H9 (cell line): ENCODE measurements at regions not wholly inside any gene's neighbourhood (a gene's known extent, or its start where the extent isn't known, plus 50 kb on each side); places are given as distances from the start of the nearest gene placed in this dataset.

Experiments
- DNase-seq: peaks from one replicate; pipeline ENCODE4 v3.0.0-alpha.2; 2017
- H2AFZ ChIP-seq: one replicate; pipeline ENCODE4 v1.6.1; 2013; ENCODE audit warnings: mild to moderate bottlenecking, low read length, control low read depth, moderate library complexity
- H2AK5ac ChIP-seq: 2 replicates; pipeline ENCODE4 v1.6.1; 2013; ENCODE audit warnings: low read length, control low read depth, mixed read lengths; ENCODE audit not compliant: insufficient read length
- H2BK120ac ChIP-seq: one replicate; pipeline ENCODE4 v1.6.1; 2013; ENCODE audit warnings: low read depth, mild to moderate bottlenecking, low read length, control low read depth, inconsistent platforms; ENCODE audit not compliant: poor library complexity, severe bottlenecking
- H2BK12ac ChIP-seq: 2 replicates; pipeline ENCODE4 v1.6.1; 2013; ENCODE audit warnings: low read length, control low read depth, mixed read lengths, low read depth; ENCODE audit not compliant: insufficient read length
- H2BK15ac ChIP-seq: 2 replicates; pipeline ENCODE4 v1.6.1; 2013; ENCODE audit warnings: low read depth, low read length, control low read depth
- H2BK20ac ChIP-seq: one replicate; pipeline ENCODE4 v1.6.1; 2013; ENCODE audit warnings: low read depth, mild to moderate bottlenecking, low read length, control low read depth, inconsistent platforms; ENCODE audit not compliant: poor library complexity, severe bottlenecking
- H2BK5ac ChIP-seq: 2 replicates; pipeline ENCODE4 v1.6.1; 2013; ENCODE audit warnings: low read length, control low read depth, mixed read lengths; ENCODE audit not compliant: insufficient read length
- H3K14ac ChIP-seq: 2 replicates; pipeline ENCODE4 v1.6.1; 2013; ENCODE audit warnings: low read length, control low read depth; ENCODE audit not compliant: insufficient read depth
- H3K18ac ChIP-seq: 2 replicates; pipeline ENCODE4 v1.6.1; 2013; ENCODE audit warnings: low read depth, mild to moderate bottlenecking, mixed read lengths, low read length, control low read depth; ENCODE audit not compliant: insufficient read length
- H3K23ac ChIP-seq: 2 replicates; pipeline ENCODE4 v1.6.1; 2013; ENCODE audit warnings: low read length, control low read depth, mixed read lengths, low read depth; ENCODE audit not compliant: insufficient read length
- H3K23me2 ChIP-seq: 2 replicates; pipeline ENCODE4 v1.6.1; 2013; ENCODE audit warnings: low read depth, mild to moderate bottlenecking, mixed read lengths, low read length, control low read depth; ENCODE audit not compliant: insufficient read length, poor library complexity, severe bottlenecking
- H3K27ac ChIP-seq: 2 replicates; pipeline ENCODE4 v1.5.1; 2013; ENCODE audit warnings: low read length, control low read depth, mixed read lengths, low read depth; ENCODE audit not compliant: insufficient read length
- H3K27me3 ChIP-seq: 2 replicates; pipeline ENCODE4 v1.6.1; 2013; ENCODE audit warnings: low read length, control low read depth, inconsistent platforms; ENCODE audit not compliant: insufficient read depth
- H3K4ac ChIP-seq: 2 replicates; pipeline ENCODE4 v1.6.1; 2013; ENCODE audit warnings: low read depth, mild to moderate bottlenecking, control low read depth, inconsistent platforms, low read length, moderate library complexity
- H3K4me1 ChIP-seq: 2 replicates; pipeline ENCODE4 v1.6.1; 2013; ENCODE audit warnings: low read length, control low read depth, inconsistent platforms; ENCODE audit not compliant: insufficient read depth
- H3K4me2 ChIP-seq: 2 replicates; pipeline ENCODE4 v1.6.1; 2013; ENCODE audit warnings: low read length, control low read depth, mixed read lengths; ENCODE audit not compliant: insufficient read length, insufficient read depth
- H3K56ac ChIP-seq: 2 replicates; pipeline ENCODE4 v1.6.1; 2013; ENCODE audit warnings: low read depth, mild to moderate bottlenecking, mixed read lengths, low read length, control low read depth; ENCODE audit not compliant: insufficient read length
- H3K79me1 ChIP-seq: 2 replicates; pipeline ENCODE4 v1.6.1; 2013; ENCODE audit warnings: low read depth, mild to moderate bottlenecking, moderate library complexity, low read length, control low read depth, inconsistent platforms; ENCODE audit not compliant: insufficient read depth, poor library complexity, severe bottlenecking
- H3K79me2 ChIP-seq: 2 replicates; pipeline ENCODE4 v1.6.1; 2013; ENCODE audit warnings: low read length, control low read depth, inconsistent platforms; ENCODE audit not compliant: insufficient read depth
- H3K9ac ChIP-seq: 2 replicates; pipeline ENCODE4 v1.6.1; 2013; ENCODE audit warnings: low read length, control low read depth, mixed read lengths; ENCODE audit not compliant: insufficient read length; ENCODE audit errors: extremely low read depth
- H3K9me3 ChIP-seq: one replicate; pipeline ENCODE4 v1.6.1; 2013; ENCODE audit warnings: low read depth, low read length, inconsistent platforms; ENCODE audit not compliant: control insufficient read depth
- H3T11ph ChIP-seq: one replicate; pipeline ENCODE4 v1.6.1; 2013; ENCODE audit warnings: mild to moderate bottlenecking, low read length, control low read depth, inconsistent platforms
- H4K20me1 ChIP-seq: one replicate; pipeline ENCODE4 v1.6.1; 2013; ENCODE audit not compliant: control insufficient read depth, insufficient read length, insufficient read depth
- H4K5ac ChIP-seq: 2 replicates; pipeline ENCODE4 v1.6.1; 2013; ENCODE audit warnings: low read depth, mild to moderate bottlenecking, mixed read lengths, low read length, control low read depth; ENCODE audit not compliant: insufficient read length
- H4K8ac ChIP-seq: replicated peaks from 2 replicates; pipeline ENCODE4 v1.6.1; 2013; ENCODE audit warnings: low read length, control low read depth, mixed read lengths, low read depth; ENCODE audit not compliant: insufficient read length
- H4K91ac ChIP-seq: 2 replicates; pipeline ENCODE4 v1.6.1; 2013; ENCODE audit warnings: low read depth, mild to moderate bottlenecking, moderate library complexity, mixed read lengths, low read length, control low read depth; ENCODE audit not compliant: insufficient read length
- H3K27ac Mint-ChIP-seq, 3 experiments: 2 replicates in 2 of 3; 3 replicates in 1 of 3; pipeline ENCODE4 v1.8.0; 2020 to 2021; ENCODE audit warnings: mixed read lengths in 3 of 3, mild to moderate bottlenecking in 1 of 3, moderate library complexity in 1 of 3
- H3K27me3 Mint-ChIP-seq: 2 replicates; pipeline ENCODE4 v1.8.0; 2021; ENCODE audit warnings: low read depth, mild to moderate bottlenecking, moderate library complexity, mixed read lengths
- H3K36me3 Mint-ChIP-seq, 3 experiments: 2 replicates in 2 of 3; 3 replicates in 1 of 3; pipeline ENCODE4 v1.8.0; 2020 to 2021; ENCODE audit warnings: low read depth in 3 of 3, mixed read lengths in 3 of 3; ENCODE audit not compliant: insufficient read depth in 1 of 3
- H3K4me1 Mint-ChIP-seq, 2 experiments: 2 replicates each; pipeline ENCODE4 v1.8.0; 2020; ENCODE audit warnings: mixed read lengths in 2 of 2
- H3K4me3 Mint-ChIP-seq, 2 experiments: 2 replicates in 1 of 2; 3 replicates in 1 of 2; pipeline ENCODE4 v1.8.0; 2020 to 2021; ENCODE audit warnings: mild to moderate bottlenecking in 2 of 2, mixed read lengths in 2 of 2, moderate library complexity in 1 of 2
- H3K9me3 Mint-ChIP-seq, 2 experiments: 2 replicates in 1 of 2; 3 replicates in 1 of 2; pipeline ENCODE4 v1.8.0; 2020; ENCODE audit warnings: mild to moderate bottlenecking in 2 of 2, mixed read lengths in 2 of 2, moderate library complexity in 1 of 2
- TF ChIP-seq, protein P1 (sequence below): fragments of 200-600 bp; sonication (generic); conservative IDR thresholded peaks from 3 replicates; pipeline ENCODE4 v1.8.0; 2021; ENCODE audit warnings: antibody characterized with exemption, mild to moderate bottlenecking

DNA sequence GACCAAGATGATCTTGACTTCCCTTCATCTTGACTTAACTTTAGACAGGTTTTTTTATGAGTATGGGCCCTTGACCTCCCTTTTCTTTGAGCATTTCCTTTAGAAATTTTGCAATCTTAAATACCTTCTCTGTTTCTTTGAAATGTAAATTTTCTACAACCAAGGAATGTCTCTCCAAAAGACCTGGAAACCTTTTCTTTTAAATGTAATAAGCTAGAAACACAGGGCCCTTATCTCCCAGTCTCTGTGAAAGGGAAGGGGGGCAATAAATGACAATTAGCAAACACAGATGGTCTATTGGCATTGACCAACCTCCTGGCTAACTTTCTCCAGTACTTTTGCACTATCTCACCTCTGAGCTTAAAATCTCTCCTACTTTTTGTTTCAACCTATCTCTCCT, 144.3 kb upstream of the GK2 start:
- no peak overlapping the region for H2BK120ac ChIP-seq

More for the DNA sequence above, 144.3 kb upstream of the GK2 start:
- Mint-ChIP-seq H3K27me3 (no peaks in the 10 kb centered on the region), H3K4me1 (peaks cover 20 to 25% of the 10 kb centered on the region in 2 experiments), H3K4me3 (no peak overlapping the region), H3K27ac (peak overlapping the region in 2 of 3 experiments; percentile 29 to 55; a peak in 2 of 7 replicates), H3K36me3 (peaks cover 9 to 67% (median 9%) of the 10 kb centered on the region in 3 experiments), H3K9me3 (peaks cover 4 to 12% of the 10 kb centered on the region in 2 experiments)
- H2AFZ ChIP-seq = no peak overlapping the region
- no peaks in the 10 kb centered on the region for H3K23me2 ChIP-seq
- H2BK5ac ChIP-seq = no peak overlapping the region
- H3K4me1 ChIP-seq = no peaks in the 10 kb centered on the region; the same call in 1 of the 2 replicates
- no peak overlapping the region for H3K23ac ChIP-seq
- DNase-seq = no peak
- no peaks in the 10 kb centered on the region for H3K9me3 ChIP-seq
- H2BK15ac ChIP-seq = no peak overlapping the region
- H4K91ac ChIP-seq = no peak overlapping the region
- H3K9ac ChIP-seq = no peak overlapping the region
- H3K4ac ChIP-seq = no peak overlapping the region
- no peak overlapping the region for H2BK20ac ChIP-seq
- no peak overlapping the region for H2AK5ac ChIP-seq
- no peak overlapping the region for H3K14ac ChIP-seq
- H3K27me3 ChIP-seq = no peaks in the 10 kb centered on the region
- no peak overlapping the region for H3K4me2 ChIP-seq
- no peaks in the 10 kb centered on the region for H4K20me1 ChIP-seq
- peak overlapping the region; percentile 29 for H3K27ac ChIP-seq
- H3K79me2 ChIP-seq = no peaks in the 10 kb centered on the region
- H4K8ac ChIP-seq = no peak overlapping the region
- no peak overlapping the region for H2BK12ac ChIP-seq
- TF ChIP-seq, protein P1, sequence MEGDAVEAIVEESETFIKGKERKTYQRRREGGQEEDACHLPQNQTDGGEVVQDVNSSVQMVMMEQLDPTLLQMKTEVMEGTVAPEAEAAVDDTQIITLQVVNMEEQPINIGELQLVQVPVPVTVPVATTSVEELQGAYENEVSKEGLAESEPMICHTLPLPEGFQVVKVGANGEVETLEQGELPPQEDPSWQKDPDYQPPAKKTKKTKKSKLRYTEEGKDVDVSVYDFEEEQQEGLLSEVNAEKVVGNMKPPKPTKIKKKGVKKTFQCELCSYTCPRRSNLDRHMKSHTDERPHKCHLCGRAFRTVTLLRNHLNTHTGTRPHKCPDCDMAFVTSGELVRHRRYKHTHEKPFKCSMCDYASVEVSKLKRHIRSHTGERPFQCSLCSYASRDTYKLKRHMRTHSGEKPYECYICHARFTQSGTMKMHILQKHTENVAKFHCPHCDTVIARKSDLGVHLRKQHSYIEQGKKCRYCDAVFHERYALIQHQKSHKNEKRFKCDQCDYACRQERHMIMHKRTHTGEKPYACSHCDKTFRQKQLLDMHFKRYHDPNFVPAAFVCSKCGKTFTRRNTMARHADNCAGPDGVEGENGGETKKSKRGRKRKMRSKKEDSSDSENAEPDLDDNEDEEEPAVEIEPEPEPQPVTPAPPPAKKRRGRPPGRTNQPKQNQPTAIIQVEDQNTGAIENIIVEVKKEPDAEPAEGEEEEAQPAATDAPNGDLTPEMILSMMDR = no peak
- H3K79me1 ChIP-seq = no peaks in the 10 kb centered on the region
- H3T11ph ChIP-seq = no peak overlapping the region
- H3K56ac ChIP-seq = no peak overlapping the region
- no peak overlapping the region for H3K18ac ChIP-seq
- no peak overlapping the region for H4K5ac ChIP-seq
